Karpas-422 (cell line): ENCODE measurements at regions not wholly inside any gene's neighbourhood (a gene's known extent, or its start where the extent isn't known, plus 50 kb on each side); places are given as distances from the start of the nearest gene placed in this dataset.

ENCODE experiments used
- DNase-seq: peaks from one replicate; pipeline ENCODE4 v3.0.0-alpha.2; 2015
- H2AFZ ChIP-seq: fragments of 200-600 bp; sonication (generic); 2 replicates; pipeline ENCODE4 v1.6.1; 2014; ENCODE audit warnings: antibody characterized with exemption, low read length, mixed read lengths
- H3K27ac ChIP-seq: fragments of 200-600 bp; sonication (generic); 2 replicates; pipeline ENCODE4 v1.5.1; 2014; ENCODE audit warnings: mild to moderate bottlenecking, low read length, moderate library complexity
- H3K27me3 ChIP-seq: fragments of 200-600 bp; sonication (generic); 2 replicates; pipeline ENCODE4 v1.6.1; 2014; ENCODE audit warnings: low read length, mixed read lengths
- H3K36me3 ChIP-seq: fragments of 200-600 bp; sonication (generic); 2 replicates; pipeline ENCODE4 v1.6.1; 2014; ENCODE audit warnings: low read length, mixed read lengths; ENCODE audit not compliant: insufficient read depth
- H3K4me1 ChIP-seq: fragments of 200-600 bp; sonication (generic); 2 replicates; pipeline ENCODE4 v1.6.1; 2014; ENCODE audit warnings: mild to moderate bottlenecking, low read length, mixed read lengths
- H3K4me2 ChIP-seq: fragments of 200-600 bp; sonication (generic); 2 replicates; pipeline ENCODE4 v1.6.1; 2014; ENCODE audit warnings: low read length, low read depth, mild to moderate bottlenecking; ENCODE audit not compliant: poor library complexity, severe bottlenecking
- H3K4me3 ChIP-seq: fragments of 200-600 bp; sonication (generic); 2 replicates; pipeline ENCODE4 v1.5.1; 2014; ENCODE audit warnings: mild to moderate bottlenecking, antibody characterized with exemption, low read length, mixed read lengths
- H3K79me2 ChIP-seq: fragments of 200-600 bp; sonication (generic); 2 replicates; pipeline ENCODE4 v1.6.1; 2014; ENCODE audit warnings: mild to moderate bottlenecking, low read length, mixed read lengths
- H3K9ac ChIP-seq: fragments of 200-600 bp; sonication (generic); 2 replicates; pipeline ENCODE4 v1.6.0; 2014; ENCODE audit warnings: low read length
- H3K9me2 ChIP-seq: fragments of 200-600 bp; sonication (generic), shearing (Covaris generic); replicated peaks from 2 replicates; pipeline ENCODE4 v1.6.0; 2014; ENCODE audit warnings: mild to moderate bottlenecking, low read length, moderate library complexity; ENCODE audit not compliant: insufficient read depth
- H3K9me3 ChIP-seq: fragments of 300-700, 200-600 bp; sonication (generic); 2 replicates; pipeline ENCODE4 v1.6.1; 2014; ENCODE audit warnings: low read length, mixed read lengths
- H4K20me1 ChIP-seq: fragments of 200-600 bp; sonication (generic); 2 replicates; pipeline ENCODE4 v1.6.1; 2014; ENCODE audit warnings: mild to moderate bottlenecking, antibody characterized with exemption, low read length, low read depth; ENCODE audit not compliant: insufficient read depth

GRCh38 chr18:68233018-68233417, 481.9 kb downstream of the TMX3 start:
- no peaks in the 10 kb centered on the region for H3K36me3 ChIP-seq
- no peak overlapping the region for H3K9ac ChIP-seq
- no peak overlapping the region for H3K4me2 ChIP-seq
- no peak overlapping the region for H3K4me3 ChIP-seq
- H3K79me2 ChIP-seq: no peaks in the 10 kb centered on the region
- no peak for DNase-seq
- H4K20me1 ChIP-seq: no peaks in the 10 kb centered on the region
- no peaks in the 10 kb centered on the region for H3K9me2 ChIP-seq
- H3K27me3 ChIP-seq: no peaks in the 10 kb centered on the region
- H3K4me1 ChIP-seq: no peaks in the 10 kb centered on the region
- H3K27ac ChIP-seq: no peak overlapping the region
- peaks cover 61% of the 10 kb centered on the region for H3K9me3 ChIP-seq
- no peak overlapping the region for H2AFZ ChIP-seq

- H3K4me1 ChIP-seq: no peaks in the 10 kb centered on the region
- peaks cover 43% of the 10 kb centered on the region for H3K9me3 ChIP-seq
- no peak overlapping the region for H3K9ac ChIP-seq
- DNase-seq: no peak
- H3K4me3 ChIP-seq: no peak overlapping the region
- no peak overlapping the region for H3K27ac ChIP-seq
- H4K20me1 ChIP-seq: no peaks in the 10 kb centered on the region
- H2AFZ ChIP-seq: no peak overlapping the region
- no peaks in the 10 kb centered on the region for H3K27me3 ChIP-seq
- H3K4me2 ChIP-seq: no peak overlapping the region
- H3K79me2 ChIP-seq: no peaks in the 10 kb centered on the region
- no peaks in the 10 kb centered on the region for H3K36me3 ChIP-seq
- H3K9me2 ChIP-seq: no peaks in the 10 kb centered on the region
Measured at GRCh38 chr18:68229351-68229750, 485.6 kb downstream of the TMX3 start.

GRCh38 chr18:68221111-68221724, 493.7 kb downstream of the TMX3 start:
- Histone ChIP-seq H3K9ac (no peak overlapping the region), H3K9me3 (peaks cover 30% of the 10 kb centered on the region), H3K4me2 (no peak overlapping the region), H3K36me3 (no peaks in the 10 kb centered on the region), H3K27ac (no peak overlapping the region), H3K9me2 (0 out of 2 replicates have a peak, but pooled peaks cover 7% of the 10 kb centered on the region), H2AFZ (no peak overlapping the region), H3K79me2 (no peaks in the 10 kb centered on the region), H3K27me3 (no peaks in the 10 kb centered on the region), H4K20me1 (no peaks in the 10 kb centered on the region), H3K4me1 (no peaks in the 10 kb centered on the region), H3K4me3 (no peak overlapping the region)
- DNase-seq: no peak

DNA sequence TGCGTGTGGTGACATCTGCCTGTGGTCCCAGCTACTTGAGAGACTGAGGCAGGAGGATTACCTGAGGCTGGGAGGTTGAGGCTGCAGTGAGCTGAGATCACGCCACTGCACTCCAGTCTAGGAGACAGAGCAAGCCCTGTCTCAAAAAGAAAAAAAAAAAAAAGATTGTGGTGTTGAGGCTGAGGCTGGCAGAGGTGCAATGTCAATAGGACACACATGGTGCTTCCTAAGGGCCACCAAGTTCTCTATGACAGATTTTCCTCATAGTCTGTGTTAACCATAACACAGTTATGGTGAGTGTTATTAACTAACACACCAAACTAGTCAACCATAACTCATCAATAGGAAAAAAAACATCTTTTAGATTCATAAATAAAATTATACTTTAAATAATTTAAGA, 494.4 kb downstream of the TMX3 start:
- Histone ChIP-seq H3K4me2 (no peak overlapping the region), H3K79me2 (no peaks in the 10 kb centered on the region), H3K27me3 (no peaks in the 10 kb centered on the region), H3K4me3 (no peak overlapping the region), H3K9me3 (peaks cover 26% of the 10 kb centered on the region), H3K9me2 (0 out of 2 replicates have a peak, but pooled peaks cover 7% of the 10 kb centered on the region), H4K20me1 (no peaks in the 10 kb centered on the region), H3K4me1 (no peaks in the 10 kb centered on the region), H3K9ac (no peak overlapping the region), H3K36me3 (no peaks in the 10 kb centered on the region), H3K27ac (no peak overlapping the region), H2AFZ (no peak overlapping the region)
- DNase-seq: no peak

DNA sequence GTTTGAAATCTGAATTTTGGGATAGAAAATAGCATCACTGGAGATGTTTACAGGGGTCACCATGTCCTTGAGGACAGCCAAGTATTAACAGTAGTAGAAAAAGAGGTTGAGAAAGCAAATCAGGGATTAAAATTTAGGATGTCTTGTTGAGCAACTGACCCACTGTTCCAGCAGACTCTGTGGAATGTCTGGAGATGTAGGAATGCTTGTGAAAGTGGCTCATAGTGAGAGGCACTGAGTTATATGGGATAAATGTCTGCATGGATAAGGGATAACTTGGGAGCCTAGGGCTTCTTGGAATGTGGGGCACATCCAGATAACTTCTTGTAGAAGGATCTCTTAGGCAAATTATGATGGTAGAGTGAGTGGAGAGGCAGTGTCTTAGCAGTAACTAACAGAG, 495.0 kb downstream of the TMX3 start:
- no peaks in the 10 kb centered on the region for H3K79me2 ChIP-seq
- 0 out of 2 replicates have a peak, but pooled peaks cover 7% of the 10 kb centered on the region for H3K9me2 ChIP-seq
- no peaks in the 10 kb centered on the region for H3K27me3 ChIP-seq
- H2AFZ ChIP-seq: no peak overlapping the region
- H3K4me1 ChIP-seq: no peaks in the 10 kb centered on the region
- H3K36me3 ChIP-seq: no peaks in the 10 kb centered on the region
- H3K4me2 ChIP-seq: no peak overlapping the region
- no peak for DNase-seq
- peaks cover 26% of the 10 kb centered on the region for H3K9me3 ChIP-seq
- no peaks in the 10 kb centered on the region for H4K20me1 ChIP-seq
- no peak overlapping the region for H3K4me3 ChIP-seq
- no peak overlapping the region for H3K27ac ChIP-seq
- no peak overlapping the region for H3K9ac ChIP-seq

DNA sequence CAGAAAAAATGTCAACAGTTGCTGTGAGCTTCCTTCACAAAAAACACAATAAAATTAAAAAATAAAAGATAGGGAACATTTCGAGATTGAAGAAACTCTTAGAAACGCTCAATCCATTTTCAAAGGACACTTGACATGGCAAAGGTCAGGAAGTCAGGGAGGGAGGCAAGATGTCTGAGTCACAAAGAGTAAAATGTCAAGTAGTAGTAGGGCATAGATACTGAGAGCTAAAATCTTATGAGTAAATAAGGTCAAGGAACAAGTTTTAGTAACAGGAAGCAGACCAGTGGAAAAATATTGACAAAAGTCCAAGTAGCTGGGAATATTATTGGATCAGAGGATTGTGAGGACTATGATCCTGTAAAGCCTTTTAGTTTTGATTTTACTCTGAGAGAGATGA, 495.6 kb downstream of the TMX3 start:
- H4K20me1 ChIP-seq: no peaks in the 10 kb centered on the region
- H3K9ac ChIP-seq: no peak overlapping the region
- 0 out of 2 replicates have a peak, but pooled peaks cover 7% of the 10 kb centered on the region for H3K9me2 ChIP-seq
- H3K4me3 ChIP-seq: no peak overlapping the region
- no peak overlapping the region for H3K4me2 ChIP-seq
- no peak overlapping the region for H3K27ac ChIP-seq
- H3K4me1 ChIP-seq: no peaks in the 10 kb centered on the region
- peaks cover 22% of the 10 kb centered on the region for H3K9me3 ChIP-seq
- no peaks in the 10 kb centered on the region for H3K27me3 ChIP-seq
- H3K36me3 ChIP-seq: no peaks in the 10 kb centered on the region
- H3K79me2 ChIP-seq: no peaks in the 10 kb centered on the region
- H2AFZ ChIP-seq: no peak overlapping the region
- DNase-seq: no peak

GRCh38 chr18:68215931-68216330, 499.0 kb downstream of the TMX3 start:
- H3K27ac ChIP-seq: no peak overlapping the region
- H3K4me3 ChIP-seq: no peak overlapping the region
- H3K9me2 ChIP-seq: no peaks in the 10 kb centered on the region
- H3K79me2 ChIP-seq: no peaks in the 10 kb centered on the region
- no peaks in the 10 kb centered on the region for H3K27me3 ChIP-seq
- DNase-seq: no peak
- no peak overlapping the region for H2AFZ ChIP-seq
- H3K9ac ChIP-seq: no peak overlapping the region
- H4K20me1 ChIP-seq: no peaks in the 10 kb centered on the region
- peaks cover 5% of the 10 kb centered on the region; the same call in 1 of the 2 replicates for H3K9me3 ChIP-seq
- H3K4me1 ChIP-seq: no peaks in the 10 kb centered on the region
- no peaks in the 10 kb centered on the region for H3K36me3 ChIP-seq
- no peak overlapping the region for H3K4me2 ChIP-seq

- Histone ChIP-seq H4K20me1 (no peaks in the 10 kb centered on the region), H3K9me3 (peaks cover 7% of the 10 kb centered on the region), H3K9me2 (no peaks in the 10 kb centered on the region), H3K9ac (no peak overlapping the region), H3K4me2 (no peak overlapping the region), H2AFZ (no peak overlapping the region), H3K4me1 (no peaks in the 10 kb centered on the region), H3K27ac (no peak overlapping the region), H3K79me2 (no peaks in the 10 kb centered on the region), H3K4me3 (no peak overlapping the region), H3K36me3 (no peaks in the 10 kb centered on the region), H3K27me3 (no peaks in the 10 kb centered on the region)
- DNase-seq: no peak
Measured at GRCh38 chr18:68186039-68186438, 528.9 kb downstream of the TMX3 start.
